Esophagus (tissue), 2 donors: ENCODE measurements at regions not wholly inside any gene's neighbourhood (a gene's known extent, or its start where the extent isn't known, plus 50 kb on each side); places are given as distances from the start of the nearest gene placed in this dataset.
A peak's percentile ranks its signal among the peaks of the same experiment; 100 is the strongest.

Experiments
- H3K27ac ChIP-seq, 2 donors: one replicate each; pipeline ENCODE4 v1.5.1; 2013; ENCODE audit warnings: low read depth in 2 of 2, mild to moderate bottlenecking in 2 of 2, inconsistent platforms in 1 of 2, low read length in 1 of 2, moderate library complexity in 1 of 2
- H3K27me3 ChIP-seq, 2 donors: one replicate each; pipeline ENCODE4 v1.6.1; 2013; ENCODE audit warnings: low read length in 2 of 2, control low read depth in 1 of 2, mild to moderate bottlenecking in 1 of 2; ENCODE audit not compliant: insufficient read depth in 2 of 2, control insufficient read depth in 1 of 2
- H3K36me3 ChIP-seq, 2 donors: one replicate each; pipeline ENCODE4 v1.6.1; 2013; ENCODE audit warnings: low read length in 1 of 2; ENCODE audit not compliant: control insufficient read depth in 2 of 2, insufficient read depth in 2 of 2
- H3K4me1 ChIP-seq, 2 donors: one replicate each; pipeline ENCODE4 v1.6.1; 2013; ENCODE audit warnings: low read length in 1 of 2; ENCODE audit not compliant: control insufficient read depth in 2 of 2, insufficient read depth in 2 of 2
- H3K4me3 ChIP-seq, 2 donors: one replicate each; pipeline ENCODE4 v1.5.1; 2013; ENCODE audit warnings: low read length in 2 of 2, mild to moderate bottlenecking in 2 of 2, low read depth in 1 of 2, moderate library complexity in 1 of 2
- H3K9me3 ChIP-seq, 2 donors: one replicate each; pipeline ENCODE4 v1.6.1; 2013; ENCODE audit warnings: mild to moderate bottlenecking in 2 of 2, low read depth in 1 of 2, low read length in 1 of 2, moderate library complexity in 1 of 2; ENCODE audit not compliant: control insufficient read depth in 2 of 2, insufficient read depth in 1 of 2
- WGBS, 2 donors: extraction: QIAGEN DNeasy Blood & Tissue Kit; methylation state at CpG; one replicate each; pipeline ENCODE4 v1.1.7; 2013; 5-methylcytosine and 5-hydroxymethylcytosine counted together
- donor health status: healthy with polysubstance abuse.
- donor health status: Bipolar disorder and iron deficiency.

DNA sequence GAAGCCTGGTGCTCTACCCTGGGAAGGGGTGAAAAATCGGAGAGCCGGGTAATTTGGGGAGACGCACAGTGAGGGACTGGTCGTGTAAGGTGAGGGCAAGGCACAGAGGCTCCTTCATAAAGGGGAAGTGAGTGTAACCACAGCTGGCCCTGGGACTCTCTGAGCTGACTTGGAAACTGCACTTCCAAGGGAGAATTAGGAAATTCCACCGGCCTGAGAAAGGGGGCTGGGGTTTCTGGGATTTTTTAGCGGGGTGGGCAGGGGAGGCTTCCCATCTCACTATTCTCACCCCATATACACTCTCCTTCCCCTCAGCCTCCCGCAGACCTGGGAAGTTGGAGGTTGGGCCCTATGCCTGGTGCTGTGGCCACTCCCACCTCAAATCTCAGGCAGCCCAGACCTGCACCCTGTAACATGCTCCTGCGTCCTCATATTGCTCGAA, 88.3 kb upstream of the IPO9 start:
- Histone ChIP-seq H3K36me3 (no peaks in the 10 kb centered on the region), H3K4me1 (peaks cover 4 to 15% of the 10 kb centered on the region in 2 donors), H3K27me3 (no peaks in the 10 kb centered on the region), H3K9me3 (no peaks in the 10 kb centered on the region), H3K4me3 (peak overlapping the region; percentile 69 to 72), H3K27ac (peak overlapping the region; percentile 31 to 70)
- 27 to 28% methylated on average over 9 of the region's 9 CpGs for WGBS, 2 donors

DNA sequence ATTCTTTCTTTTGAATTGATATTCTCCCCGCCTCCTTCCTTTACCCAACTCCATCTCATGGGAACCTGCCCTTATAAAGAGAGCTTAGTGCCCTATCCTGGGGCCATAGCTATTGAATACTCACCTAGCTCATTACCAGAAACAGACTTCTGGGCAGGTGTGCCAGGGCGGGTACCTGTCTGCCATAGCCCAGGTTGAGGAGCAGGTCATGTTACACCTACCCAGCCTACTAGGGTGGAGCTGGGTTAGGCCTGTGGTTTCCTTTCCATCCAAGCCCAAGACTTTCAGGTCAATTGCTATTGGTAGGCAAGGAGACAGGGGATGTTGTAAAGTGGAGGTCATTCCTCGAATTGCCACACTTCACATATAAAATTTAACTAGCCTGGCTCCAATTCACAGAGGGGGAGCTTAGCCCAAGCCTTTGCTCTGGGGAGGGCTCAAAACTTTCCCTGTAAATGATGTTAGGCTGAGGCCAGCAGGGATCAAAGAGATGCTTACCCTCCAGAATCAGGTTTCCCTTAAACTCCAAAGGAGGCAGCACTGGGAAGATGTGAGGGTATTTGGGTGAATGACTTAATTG, 87.1 kb upstream of the IPO9 start:
- Histone ChIP-seq H3K27ac (peak overlapping the region; percentile 2 to 70), H3K4me3 (no peak overlapping the region), H3K36me3 (no peaks in the 10 kb centered on the region), H3K9me3 (no peaks in the 10 kb centered on the region), H3K27me3 (no peaks in the 10 kb centered on the region), H3K4me1 (peaks cover 4 to 13% of the 10 kb centered on the region in 2 donors)
- WGBS, 2 donors: 62 to 81% methylated on average over 3 of the region's 3 CpGs

DNA sequence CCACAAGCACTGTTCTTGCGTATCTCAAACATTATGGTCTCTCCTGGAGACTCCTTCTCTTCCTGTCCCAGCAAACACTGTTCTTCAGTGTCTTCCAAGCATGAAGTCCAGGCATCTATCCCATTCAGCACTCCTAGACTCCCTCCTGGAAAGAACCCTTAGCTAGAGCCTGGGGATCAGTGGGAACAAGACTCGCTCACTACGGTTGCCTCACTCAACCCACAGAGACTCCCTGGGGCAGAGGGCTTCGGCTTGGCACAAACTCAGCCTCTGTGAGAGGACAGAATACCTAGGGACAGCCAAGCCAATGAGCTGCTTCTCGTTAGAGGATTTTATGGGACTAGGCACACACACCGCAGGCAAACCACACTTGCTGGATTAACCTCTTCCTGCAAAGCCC, 86.5 kb upstream of the IPO9 start:
- H3K4me1 ChIP-seq: peaks cover 4 to 13% of the 10 kb centered on the region in 2 donors
- no peaks in the 10 kb centered on the region for H3K36me3 ChIP-seq
- WGBS, 2 donors: 53 to 57% methylated on average over 6 of the region's 6 CpGs
- H3K27ac ChIP-seq: peak overlapping the region in 1 of 2 donors; percentile 70
- H3K4me3 ChIP-seq: no peak overlapping the region
- no peaks in the 10 kb centered on the region for H3K27me3 ChIP-seq
- H3K9me3 ChIP-seq: no peaks in the 10 kb centered on the region

DNA sequence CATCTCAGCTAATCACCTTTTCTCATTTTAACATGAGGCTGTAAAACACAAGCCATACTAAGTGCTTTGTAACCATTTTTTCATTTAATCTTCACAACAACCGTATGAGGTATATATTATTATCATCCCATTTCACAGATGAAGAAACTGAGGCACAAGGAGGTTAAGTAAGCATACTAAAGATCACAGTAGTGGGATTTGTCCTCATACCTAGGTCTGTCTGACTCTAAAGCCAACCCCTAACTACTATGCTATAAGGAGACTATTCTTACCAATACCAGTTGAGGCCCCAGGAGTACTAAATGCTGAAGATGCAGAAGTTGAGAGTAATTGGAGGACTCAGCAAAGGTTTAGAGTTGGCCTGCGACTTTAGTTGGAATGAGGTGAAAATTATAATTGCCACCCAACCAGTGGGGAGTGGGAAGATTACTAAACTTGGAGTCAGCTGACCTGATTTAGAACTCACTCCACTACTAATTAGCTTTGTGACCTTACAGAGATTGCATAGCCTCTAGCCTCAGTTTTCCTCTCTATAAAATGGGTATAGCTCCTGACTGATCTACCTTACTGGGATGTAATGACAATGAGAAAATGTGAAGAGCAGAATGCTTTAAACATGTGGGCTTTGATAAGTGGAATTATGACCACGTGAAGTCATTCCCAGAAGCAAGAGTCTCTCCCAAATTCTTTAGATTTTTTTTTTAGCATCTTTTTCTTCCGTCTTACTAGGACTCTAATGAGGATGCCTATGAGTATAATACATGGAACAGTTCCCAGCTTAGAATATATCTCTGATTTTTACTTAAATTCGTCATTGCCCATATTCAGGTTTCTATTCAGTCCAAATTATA, 85.8 kb upstream of the IPO9 start:
- WGBS, 2 donors: 87 to 89% methylated on average over 5 of the region's 5 CpGs
- Histone ChIP-seq H3K36me3 (no peaks in the 10 kb centered on the region), H3K27me3 (no peaks in the 10 kb centered on the region), H3K27ac (no peak overlapping the region), H3K9me3 (no peaks in the 10 kb centered on the region), H3K4me3 (no peak overlapping the region), H3K4me1 (peaks cover 4 to 13% of the 10 kb centered on the region in 2 donors)

DNA sequence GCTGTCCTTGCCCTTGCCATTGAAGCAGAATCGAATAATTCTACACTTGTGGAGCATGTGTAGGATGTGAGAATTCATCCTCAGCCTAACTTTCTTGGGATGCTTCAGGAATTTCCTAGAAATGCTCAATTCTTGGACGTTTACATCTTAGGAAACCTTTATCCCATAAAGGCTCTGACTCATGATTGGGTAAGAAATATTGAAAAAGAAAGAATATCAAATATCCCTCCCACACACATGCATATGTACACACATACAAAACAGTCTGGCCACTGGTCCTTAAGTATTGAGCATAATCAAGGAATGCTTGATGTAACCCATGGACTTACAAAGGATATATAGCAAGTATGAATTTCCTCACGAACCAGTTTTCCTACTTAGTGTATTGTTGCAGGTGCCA, 83.9 kb upstream of the IPO9 start:
- H3K9me3 ChIP-seq: no peaks in the 10 kb centered on the region
- no peak overlapping the region for H3K4me3 ChIP-seq
- H3K27ac ChIP-seq: no peak overlapping the region
- 53 to 56% methylated on average over 3 of the region's 3 CpGs for WGBS, 2 donors
- no peaks in the 10 kb centered on the region for H3K36me3 ChIP-seq
- no peaks in the 10 kb centered on the region for H3K27me3 ChIP-seq
- H3K4me1 ChIP-seq: peaks cover 4 to 12% of the 10 kb centered on the region in 2 donors

DNA sequence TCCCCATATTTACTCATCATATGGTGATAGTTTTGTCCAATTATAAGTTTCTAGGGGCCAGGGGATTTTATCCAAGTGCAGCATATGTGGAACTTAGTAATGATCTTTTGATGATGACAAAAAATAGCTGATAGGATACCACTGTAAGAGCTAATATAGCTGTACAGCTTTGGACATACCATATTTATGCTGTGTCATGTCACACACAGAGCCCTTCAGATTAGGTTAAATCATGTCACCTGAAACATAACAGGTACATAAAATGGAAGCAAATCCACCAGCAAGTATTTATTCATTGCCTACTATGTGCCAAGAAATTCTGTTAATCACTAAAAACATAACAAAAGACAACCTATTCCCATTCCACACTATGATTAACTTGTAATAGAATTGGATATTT, 82.8 kb upstream of the IPO9 start:
- no peak overlapping the region for H3K4me3 ChIP-seq

DNA sequence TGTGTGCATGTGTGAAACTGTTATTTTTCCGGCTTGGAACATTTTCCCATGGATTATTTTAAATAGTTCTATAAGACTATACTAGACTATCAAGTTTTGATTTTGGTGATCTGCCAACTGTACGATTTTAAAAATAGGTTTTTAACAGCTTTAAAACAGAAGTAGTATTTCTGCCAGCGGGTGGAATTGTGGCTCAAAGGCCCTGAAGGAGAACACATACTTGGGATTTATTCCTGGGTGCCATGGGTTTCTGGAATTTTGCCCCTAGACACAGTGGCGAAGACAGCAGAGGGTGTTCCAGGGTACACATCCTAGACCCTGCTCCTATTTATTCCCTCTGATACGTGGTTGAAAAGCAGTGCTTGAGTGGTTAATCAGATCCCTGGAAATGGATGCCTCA, 81.7 kb upstream of the IPO9 start:
- no peak overlapping the region for H3K4me3 ChIP-seq
- H3K27me3 ChIP-seq: no peaks in the 10 kb centered on the region
- peaks cover 2 to 4% of the 10 kb centered on the region in 2 donors for H3K4me1 ChIP-seq
- no peaks in the 10 kb centered on the region for H3K9me3 ChIP-seq
- 69 to 73% methylated on average over 5 of the region's 5 CpGs for WGBS, 2 donors
- H3K27ac ChIP-seq: no peak overlapping the region
- H3K36me3 ChIP-seq: no peaks in the 10 kb centered on the region

More for the DNA sequence above, 82.8 kb upstream of the IPO9 start:
- Histone ChIP-seq H3K9me3 (no peaks in the 10 kb centered on the region), H3K4me1 (peaks cover 2 to 7% of the 10 kb centered on the region in 2 donors), H3K27ac (no peak overlapping the region), H3K27me3 (no peaks in the 10 kb centered on the region), H3K36me3 (no peaks in the 10 kb centered on the region)

DNA sequence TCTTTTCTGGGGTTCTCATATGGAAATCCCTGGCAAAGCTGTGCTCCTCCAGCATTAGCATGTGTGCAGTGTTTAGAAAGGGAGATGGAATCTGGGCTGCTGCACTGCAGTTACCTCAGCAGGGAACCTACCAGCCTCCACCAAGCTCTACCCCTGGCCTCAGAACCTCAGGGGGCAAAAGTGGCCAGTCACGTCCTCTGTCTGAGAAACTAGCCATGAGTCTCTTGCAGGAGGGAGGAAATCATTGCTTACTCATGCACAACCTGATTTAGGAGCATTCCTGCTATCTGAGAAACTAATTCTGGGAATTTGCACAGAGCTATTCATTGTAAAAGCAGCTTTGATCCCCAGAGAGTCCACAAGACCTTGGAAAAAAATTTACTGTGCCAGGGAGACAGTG, 80.6 kb upstream of the IPO9 start:
- no peaks in the 10 kb centered on the region for H3K27me3 ChIP-seq
- no peak overlapping the region for H3K4me3 ChIP-seq
- no peaks in the 10 kb centered on the region for H3K4me1 ChIP-seq
- 65 to 76% methylated on average over 1 of the region's 1 CpG for WGBS, 2 donors
- H3K27ac ChIP-seq: no peak overlapping the region
- no peaks in the 10 kb centered on the region for H3K36me3 ChIP-seq
- no peaks in the 10 kb centered on the region for H3K9me3 ChIP-seq

DNA sequence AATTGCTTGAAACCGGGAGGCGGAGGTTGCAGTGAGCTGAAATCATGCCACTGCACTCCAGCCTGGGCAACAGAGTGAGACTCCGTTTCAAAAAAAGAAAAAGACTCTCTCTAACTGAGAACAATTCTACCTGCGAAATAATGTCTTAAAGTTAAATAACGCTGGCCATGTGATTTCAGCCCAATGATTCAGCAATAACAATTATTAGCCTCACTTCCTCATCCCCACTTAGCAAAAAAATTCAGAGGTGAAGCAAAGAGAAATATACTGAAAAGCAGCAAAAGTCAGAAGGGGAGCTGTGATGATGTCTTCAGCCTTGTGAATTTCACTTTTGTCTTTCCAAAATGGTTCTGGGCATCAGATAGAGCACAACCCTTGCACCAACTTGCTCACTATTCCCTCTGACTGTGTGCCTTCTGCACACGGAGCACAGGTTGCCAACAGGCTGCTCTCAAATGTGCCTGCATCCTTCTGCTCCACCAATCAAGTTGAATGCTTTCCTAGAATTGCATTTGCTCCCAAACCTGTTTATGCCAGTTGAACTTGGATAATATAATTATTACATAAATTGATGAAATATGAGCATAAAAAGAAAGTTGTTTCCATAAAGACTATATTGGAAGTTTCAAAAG, 79.8 kb upstream of the IPO9 start:
- no peaks in the 10 kb centered on the region for H3K9me3 ChIP-seq
- H3K36me3 ChIP-seq: no peaks in the 10 kb centered on the region
- no peak overlapping the region for H3K27ac ChIP-seq
- H3K4me3 ChIP-seq: no peak overlapping the region
- H3K4me1 ChIP-seq: no peaks in the 10 kb centered on the region
- no peaks in the 10 kb centered on the region for H3K27me3 ChIP-seq
- 84 to 86% methylated on average over 6 of the region's 6 CpGs for WGBS, 2 donors
